ENCODE measurements at regions not wholly inside any gene's neighbourhood (a gene's known extent, or its start where the extent isn't known, plus 50 kb on each side); places are given as distances from the start of the nearest gene placed in this dataset.

DNA sequence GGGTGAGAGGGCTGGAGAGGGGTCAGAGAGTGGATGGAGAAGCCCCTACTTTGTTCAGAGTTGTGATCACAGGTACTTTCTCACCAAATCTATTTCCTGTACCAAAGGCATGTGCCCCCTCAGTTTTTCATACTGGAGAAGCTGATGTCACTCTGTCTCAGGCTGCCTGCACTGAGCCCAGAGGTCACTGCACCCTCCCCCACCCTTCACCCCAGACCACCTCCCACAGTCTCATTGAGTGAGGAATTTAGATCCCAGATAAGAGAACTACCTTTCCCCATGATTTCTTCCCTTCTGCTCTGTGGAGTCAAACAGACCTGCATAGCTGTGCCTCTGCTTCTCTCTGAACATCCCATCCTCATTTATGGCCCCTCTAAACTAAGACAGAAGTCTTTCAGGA is 140.0 kb upstream of the IRX6 start:
- Histone ChIP-seq H3K4me3 (ENCODE audit: low read length, poor library complexity, severe bottlenecking) (no peak overlapping the region), H3K79me2 (ENCODE audit: insufficient read depth, low read length) (no peaks in the 10 kb centered on the region), H2AFZ (ENCODE audit: low read length) (no peak overlapping the region), H3K36me3 (ENCODE audit: insufficient read depth, low read length) (no peaks in the 10 kb centered on the region), H4K20me1 (ENCODE audit: insufficient read depth, low read length, poor library complexity, severe bottlenecking) (no peaks in the 10 kb centered on the region), H3K9me3 (ENCODE audit: insufficient read depth, low read depth, low read length) (no peaks in the 10 kb centered on the region), H3K4me1 (ENCODE audit: insufficient read depth, low read length, poor library complexity, severe bottlenecking) (no peaks in the 10 kb centered on the region), H3K9ac (ENCODE audit: low read depth, low read length, poor library complexity, severe bottlenecking) (no peak overlapping the region), H3F3A (ENCODE audit: low read depth) (no peaks in the 10 kb centered on the region), H3K9me2 (replicated peaks; ENCODE audit: low read depth, low read length) (no peaks in the 10 kb centered on the region), H3K4me2 (ENCODE audit: low read depth, low read length, poor library complexity, severe bottlenecking) (no peak overlapping the region), H3K27me3 (ENCODE audit: insufficient read depth, low read length, poor library complexity, severe bottlenecking) (no peaks in the 10 kb centered on the region)
- no peak for TF ChIP-seq EZH2phosphoT487 (IDR thresholded peaks at IDR 0.05; ENCODE audit: borderline replicate concordance)
- TF ChIP-seq, protein P1, sequence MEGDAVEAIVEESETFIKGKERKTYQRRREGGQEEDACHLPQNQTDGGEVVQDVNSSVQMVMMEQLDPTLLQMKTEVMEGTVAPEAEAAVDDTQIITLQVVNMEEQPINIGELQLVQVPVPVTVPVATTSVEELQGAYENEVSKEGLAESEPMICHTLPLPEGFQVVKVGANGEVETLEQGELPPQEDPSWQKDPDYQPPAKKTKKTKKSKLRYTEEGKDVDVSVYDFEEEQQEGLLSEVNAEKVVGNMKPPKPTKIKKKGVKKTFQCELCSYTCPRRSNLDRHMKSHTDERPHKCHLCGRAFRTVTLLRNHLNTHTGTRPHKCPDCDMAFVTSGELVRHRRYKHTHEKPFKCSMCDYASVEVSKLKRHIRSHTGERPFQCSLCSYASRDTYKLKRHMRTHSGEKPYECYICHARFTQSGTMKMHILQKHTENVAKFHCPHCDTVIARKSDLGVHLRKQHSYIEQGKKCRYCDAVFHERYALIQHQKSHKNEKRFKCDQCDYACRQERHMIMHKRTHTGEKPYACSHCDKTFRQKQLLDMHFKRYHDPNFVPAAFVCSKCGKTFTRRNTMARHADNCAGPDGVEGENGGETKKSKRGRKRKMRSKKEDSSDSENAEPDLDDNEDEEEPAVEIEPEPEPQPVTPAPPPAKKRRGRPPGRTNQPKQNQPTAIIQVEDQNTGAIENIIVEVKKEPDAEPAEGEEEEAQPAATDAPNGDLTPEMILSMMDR (conservative IDR thresholded peaks at IDR 0.05; ENCODE audit: low read length) = no peak

- no peaks in the 10 kb centered on the region for H3K4me1 ChIP-seq (ENCODE audit: insufficient read depth, low read length, poor library complexity, severe bottlenecking)
- H4K20me1 ChIP-seq (ENCODE audit: insufficient read depth, low read length, poor library complexity, severe bottlenecking) = no peaks in the 10 kb centered on the region
- TF ChIP-seq EZH2phosphoT487 (IDR thresholded peaks at IDR 0.05; ENCODE audit: borderline replicate concordance) = no peak
- TF ChIP-seq, protein P1 (conservative IDR thresholded peaks at IDR 0.05; ENCODE audit: low read length) = no peak
- no peaks in the 10 kb centered on the region for H3F3A ChIP-seq (ENCODE audit: low read depth)
- no peaks in the 10 kb centered on the region for H3K79me2 ChIP-seq (ENCODE audit: insufficient read depth, low read length)
- H3K4me2 ChIP-seq (ENCODE audit: low read depth, low read length, poor library complexity, severe bottlenecking) = no peak overlapping the region
- no peaks in the 10 kb centered on the region for H3K9me2 ChIP-seq (replicated peaks; ENCODE audit: low read depth, low read length)
- H3K36me3 ChIP-seq (ENCODE audit: insufficient read depth, low read length) = no peaks in the 10 kb centered on the region
- no peak overlapping the region for H2AFZ ChIP-seq (ENCODE audit: low read length)
- no peaks in the 10 kb centered on the region for H3K9me3 ChIP-seq (ENCODE audit: insufficient read depth, low read depth, low read length)
- H3K9ac ChIP-seq (ENCODE audit: low read depth, low read length, poor library complexity, severe bottlenecking) = no peak overlapping the region
- no peak overlapping the region for H3K4me3 ChIP-seq (ENCODE audit: low read length, poor library complexity, severe bottlenecking)
- no peaks in the 10 kb centered on the region for H3K27me3 ChIP-seq (ENCODE audit: insufficient read depth, low read length, poor library complexity, severe bottlenecking)
Observed at GRCh38 chr16:55184619-55185018, 139.4 kb upstream of the IRX6 start.

- Histone ChIP-seq H3K4me1 (ENCODE audit: insufficient read depth, low read length, poor library complexity, severe bottlenecking) (no peaks in the 10 kb centered on the region), H4K20me1 (ENCODE audit: insufficient read depth, low read length, poor library complexity, severe bottlenecking) (no peaks in the 10 kb centered on the region), H3F3A (ENCODE audit: low read depth) (no peaks in the 10 kb centered on the region), H3K27me3 (ENCODE audit: insufficient read depth, low read length, poor library complexity, severe bottlenecking) (no peaks in the 10 kb centered on the region), H3K36me3 (ENCODE audit: insufficient read depth, low read length) (no peaks in the 10 kb centered on the region), H3K79me2 (ENCODE audit: insufficient read depth, low read length) (no peaks in the 10 kb centered on the region), H3K9ac (ENCODE audit: low read depth, low read length, poor library complexity, severe bottlenecking) (no peak overlapping the region), H3K9me3 (ENCODE audit: insufficient read depth, low read depth, low read length) (no peaks in the 10 kb centered on the region), H3K9me2 (replicated peaks; ENCODE audit: low read depth, low read length) (no peaks in the 10 kb centered on the region), H3K4me3 (ENCODE audit: low read length, poor library complexity, severe bottlenecking) (no peak overlapping the region), H2AFZ (ENCODE audit: low read length) (no peak overlapping the region), H3K4me2 (ENCODE audit: low read depth, low read length, poor library complexity, severe bottlenecking) (no peak overlapping the region)
- TF ChIP-seq EZH2phosphoT487 (IDR thresholded peaks at IDR 0.05; ENCODE audit: borderline replicate concordance) = no peak
- TF ChIP-seq, protein P1 (conservative IDR thresholded peaks at IDR 0.05; ENCODE audit: low read length) = no peak
Observed at GRCh38 chr16:55189224-55189623, 134.8 kb upstream of the IRX6 start.

Measured in Loucy (cell line).